Nephron progenitor cell (in vitro differentiated cells): ENCODE measurements at regions not wholly inside any gene's neighbourhood (a gene's known extent, or its start where the extent isn't known, plus 50 kb on each side); places are given as distances from the start of the nearest gene placed in this dataset.

Source experiments
- DNase-seq: peaks from one replicate; pipeline ENCODE4 v3.0.0; 2021
- H3K27ac Mint-ChIP-seq: 2 replicates; pipeline ENCODE4 v1.8.0; 2021; ENCODE audit warnings: mild to moderate bottlenecking, moderate library complexity, mixed read lengths
- H3K27me3 Mint-ChIP-seq: 2 replicates; pipeline ENCODE4 v1.8.0; 2021; ENCODE audit warnings: mild to moderate bottlenecking, low read depth, mixed read lengths; ENCODE audit not compliant: poor library complexity
- H3K36me3 Mint-ChIP-seq: 2 replicates; pipeline ENCODE4 v1.8.0; 2021; ENCODE audit warnings: low read depth, mixed read lengths
- H3K4me1 Mint-ChIP-seq: 2 replicates; pipeline ENCODE4 v1.8.0; 2021; ENCODE audit warnings: mixed read lengths
- H3K4me3 Mint-ChIP-seq: 2 replicates; pipeline ENCODE4 v1.8.0; 2021; ENCODE audit warnings: mild to moderate bottlenecking, moderate library complexity, mixed read lengths
- H3K9me3 Mint-ChIP-seq: 2 replicates; pipeline ENCODE4 v1.8.0; 2021; ENCODE audit warnings: mild to moderate bottlenecking, moderate library complexity, mixed read lengths
- TF ChIP-seq, protein P1 (sequence below): fragments of 200-600 bp; sonication (generic); IDR thresholded peaks from 2 replicates; pipeline ENCODE4 v1.5.0; 2021; ENCODE audit warnings: antibody characterized with exemption

DNA sequence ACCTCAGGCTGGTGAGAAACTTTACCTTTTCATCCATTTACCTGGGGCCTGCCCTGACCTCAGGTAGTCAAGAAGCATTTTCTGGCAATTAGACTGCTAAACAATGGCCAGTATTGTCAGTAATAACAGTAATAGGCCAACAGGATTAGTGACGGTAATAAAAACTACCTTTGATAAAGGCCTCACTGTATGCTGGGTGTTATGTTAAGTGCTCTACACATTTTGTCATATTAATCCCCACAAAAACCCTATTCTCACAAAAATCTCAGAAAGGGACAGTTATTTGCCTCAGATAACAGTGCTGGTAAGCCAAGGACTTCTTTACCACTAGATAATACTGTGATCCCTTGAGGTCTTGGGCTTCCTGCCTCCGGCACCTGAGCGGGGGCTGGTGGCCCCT, 191.4 kb downstream of the FOXD2 start:
- Mint-ChIP-seq H3K4me1 (peaks cover 40% of the 10 kb centered on the region), H3K9me3 (no peaks in the 10 kb centered on the region), H3K27me3 (peaks cover 73% of the 10 kb centered on the region), H3K36me3 (no peaks in the 10 kb centered on the region), H3K27ac (no peak overlapping the region), H3K4me3 (no peak overlapping the region)
- TF ChIP-seq, protein P1, sequence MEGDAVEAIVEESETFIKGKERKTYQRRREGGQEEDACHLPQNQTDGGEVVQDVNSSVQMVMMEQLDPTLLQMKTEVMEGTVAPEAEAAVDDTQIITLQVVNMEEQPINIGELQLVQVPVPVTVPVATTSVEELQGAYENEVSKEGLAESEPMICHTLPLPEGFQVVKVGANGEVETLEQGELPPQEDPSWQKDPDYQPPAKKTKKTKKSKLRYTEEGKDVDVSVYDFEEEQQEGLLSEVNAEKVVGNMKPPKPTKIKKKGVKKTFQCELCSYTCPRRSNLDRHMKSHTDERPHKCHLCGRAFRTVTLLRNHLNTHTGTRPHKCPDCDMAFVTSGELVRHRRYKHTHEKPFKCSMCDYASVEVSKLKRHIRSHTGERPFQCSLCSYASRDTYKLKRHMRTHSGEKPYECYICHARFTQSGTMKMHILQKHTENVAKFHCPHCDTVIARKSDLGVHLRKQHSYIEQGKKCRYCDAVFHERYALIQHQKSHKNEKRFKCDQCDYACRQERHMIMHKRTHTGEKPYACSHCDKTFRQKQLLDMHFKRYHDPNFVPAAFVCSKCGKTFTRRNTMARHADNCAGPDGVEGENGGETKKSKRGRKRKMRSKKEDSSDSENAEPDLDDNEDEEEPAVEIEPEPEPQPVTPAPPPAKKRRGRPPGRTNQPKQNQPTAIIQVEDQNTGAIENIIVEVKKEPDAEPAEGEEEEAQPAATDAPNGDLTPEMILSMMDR, result no peak
- no peak for DNase-seq

- TF ChIP-seq, protein P1, result no peak
- Mint-ChIP-seq H3K4me1 (peaks cover 34% of the 10 kb centered on the region), H3K27ac (no peak overlapping the region), H3K27me3 (peaks cover 70% of the 10 kb centered on the region), H3K36me3 (no peaks in the 10 kb centered on the region), H3K9me3 (no peaks in the 10 kb centered on the region), H3K4me3 (no peak overlapping the region)
- DNase-seq, result no peak
These were observed 192.5 kb downstream of the FOXD2 start for GRCh38 chr1:47630346-47630745.

- H3K27ac Mint-ChIP-seq, result no peak overlapping the region
- H3K4me3 Mint-ChIP-seq, result no peak overlapping the region
- H3K9me3 Mint-ChIP-seq, result no peaks in the 10 kb centered on the region
- no peaks in the 10 kb centered on the region for H3K36me3 Mint-ChIP-seq
- TF ChIP-seq, protein P1, result no peak
- no peak for DNase-seq
- peaks cover 69% of the 10 kb centered on the region for H3K27me3 Mint-ChIP-seq
- H3K4me1 Mint-ChIP-seq, result peaks cover 34% of the 10 kb centered on the region
These were observed 193.7 kb downstream of the FOXD2 start for GRCh38 chr1:47631411-47631995.

- TF ChIP-seq, protein P1, result no peak
- Mint-ChIP-seq H3K4me3 (no peak overlapping the region), H3K9me3 (no peaks in the 10 kb centered on the region), H3K4me1 (peaks cover 18% of the 10 kb centered on the region), H3K36me3 (no peaks in the 10 kb centered on the region), H3K27ac (no peak overlapping the region), H3K27me3 (peaks cover 72% of the 10 kb centered on the region)
- no peak for DNase-seq
These were observed 197.3 kb downstream of the FOXD2 start for GRCh38 chr1:47635111-47635510.

- no peaks in the 10 kb centered on the region for H3K9me3 Mint-ChIP-seq
- no peak overlapping the region for H3K4me3 Mint-ChIP-seq
- H3K27ac Mint-ChIP-seq, result no peak overlapping the region
- DNase-seq, result no peak
- H3K27me3 Mint-ChIP-seq, result peaks cover 72% of the 10 kb centered on the region
- H3K4me1 Mint-ChIP-seq, result peaks cover 16% of the 10 kb centered on the region
- no peaks in the 10 kb centered on the region for H3K36me3 Mint-ChIP-seq
- TF ChIP-seq, protein P1, result no peak
These were observed 197.8 kb downstream of the FOXD2 start for GRCh38 chr1:47635597-47635996.

GRCh38 chr1:47637111-47637685, 199.4 kb downstream of the FOXD2 start:
- H3K4me1 Mint-ChIP-seq, result peaks cover 14% of the 10 kb centered on the region
- peaks cover 64% of the 10 kb centered on the region for H3K27me3 Mint-ChIP-seq
- no peaks in the 10 kb centered on the region for H3K9me3 Mint-ChIP-seq
- no peak overlapping the region for H3K4me3 Mint-ChIP-seq
- DNase-seq, result no peak
- H3K36me3 Mint-ChIP-seq, result no peaks in the 10 kb centered on the region
- TF ChIP-seq, protein P1, result no peak
- no peak overlapping the region for H3K27ac Mint-ChIP-seq
